ENCODE measurements at regions not wholly inside any gene's neighbourhood (a gene's known extent, or its start where the extent isn't known, plus 50 kb on each side); places are given as distances from the start of the nearest gene placed in this dataset.

- H3K36me3 ChIP-seq (ENCODE audit: control insufficient read depth, insufficient read depth, low read length): no peaks in the 10 kb centered on the region
- H3K4me3 ChIP-seq (ENCODE audit: low read length): no peak overlapping the region
- H3K27me3 ChIP-seq (ENCODE audit: control insufficient read depth, insufficient read depth, low read length): no peaks in the 10 kb centered on the region
- WGBS (ENCODE audit: insufficient coverage, insufficient read length): no CpG with 5 or more reads among the region's 8 CpGs
- no peak overlapping the region for H3K27ac ChIP-seq (ENCODE audit: low read length)
- no peak for DNase-seq (ENCODE audit: low read depth, low spot score)
- no peaks in the 10 kb centered on the region for H3K4me1 ChIP-seq (ENCODE audit: control insufficient read depth, insufficient read depth, low read length)
- no peaks in the 10 kb centered on the region for H3K9me3 ChIP-seq (ENCODE audit: control insufficient read depth, insufficient read depth, low read length)
Measured at GRCh38 chr14:98743536-98743935, 528.5 kb downstream of the BCL11B start.

GRCh38 chr14:98748966-98749365, 523.0 kb downstream of the BCL11B start:
- H3K27me3 ChIP-seq (ENCODE audit: control insufficient read depth, insufficient read depth, low read length): no peaks in the 10 kb centered on the region
- H3K4me1 ChIP-seq (ENCODE audit: control insufficient read depth, insufficient read depth, low read length): no peaks in the 10 kb centered on the region
- H3K36me3 ChIP-seq (ENCODE audit: control insufficient read depth, insufficient read depth, low read length): no peaks in the 10 kb centered on the region
- H3K9me3 ChIP-seq (ENCODE audit: control insufficient read depth, insufficient read depth, low read length): no peaks in the 10 kb centered on the region
- no peak overlapping the region for H3K27ac ChIP-seq (ENCODE audit: low read length)
- H3K4me3 ChIP-seq (ENCODE audit: low read length): no peak overlapping the region
- DNase-seq (ENCODE audit: low read depth, low spot score): no peak

- H3K36me3 ChIP-seq (ENCODE audit: control insufficient read depth, insufficient read depth, low read length): no peaks in the 10 kb centered on the region
- H3K4me3 ChIP-seq (ENCODE audit: low read length): no peak overlapping the region
- DNase-seq (ENCODE audit: low read depth, low spot score): no peak
- no peaks in the 10 kb centered on the region for H3K4me1 ChIP-seq (ENCODE audit: control insufficient read depth, insufficient read depth, low read length)
- no CpG with 5 or more reads among the region's 2 CpGs for WGBS (ENCODE audit: insufficient coverage, insufficient read length)
- no peaks in the 10 kb centered on the region for H3K9me3 ChIP-seq (ENCODE audit: control insufficient read depth, insufficient read depth, low read length)
- no peak overlapping the region for H3K27ac ChIP-seq (ENCODE audit: low read length)
- no peaks in the 10 kb centered on the region for H3K27me3 ChIP-seq (ENCODE audit: control insufficient read depth, insufficient read depth, low read length)
Measured at GRCh38 chr14:98751110-98751509, 520.9 kb downstream of the BCL11B start.

GRCh38 chr14:98752660-98753059, 519.3 kb downstream of the BCL11B start:
- Histone ChIP-seq H3K9me3 (ENCODE audit: control insufficient read depth, insufficient read depth, low read length) (no peaks in the 10 kb centered on the region), H3K4me3 (ENCODE audit: low read length) (no peak overlapping the region), H3K36me3 (ENCODE audit: control insufficient read depth, insufficient read depth, low read length) (no peaks in the 10 kb centered on the region), H3K27me3 (ENCODE audit: control insufficient read depth, insufficient read depth, low read length) (no peaks in the 10 kb centered on the region), H3K27ac (ENCODE audit: low read length) (no peak overlapping the region), H3K4me1 (ENCODE audit: control insufficient read depth, insufficient read depth, low read length) (no peaks in the 10 kb centered on the region)
- DNase-seq (ENCODE audit: low read depth, low spot score): no peak
- no CpG with 5 or more reads among the region's 1 CpG for WGBS (ENCODE audit: insufficient coverage, insufficient read length)

GRCh38 chr14:98754343-98755020, 517.5 kb downstream of the BCL11B start:
- no peak for DNase-seq (ENCODE audit: low read depth, low spot score)
- H3K36me3 ChIP-seq (ENCODE audit: control insufficient read depth, insufficient read depth, low read length): no peaks in the 10 kb centered on the region
- no peaks in the 10 kb centered on the region for H3K9me3 ChIP-seq (ENCODE audit: control insufficient read depth, insufficient read depth, low read length)
- no CpG with 5 or more reads among the region's 2 CpGs for WGBS (ENCODE audit: insufficient coverage, insufficient read length)
- no peaks in the 10 kb centered on the region for H3K27me3 ChIP-seq (ENCODE audit: control insufficient read depth, insufficient read depth, low read length)
- H3K4me1 ChIP-seq (ENCODE audit: control insufficient read depth, insufficient read depth, low read length): no peaks in the 10 kb centered on the region
- H3K27ac ChIP-seq (ENCODE audit: low read length): no peak overlapping the region
- H3K4me3 ChIP-seq (ENCODE audit: low read length): no peak overlapping the region

- Histone ChIP-seq H3K4me3 (ENCODE audit: low read length) (no peak overlapping the region), H3K4me1 (ENCODE audit: control insufficient read depth, insufficient read depth, low read length) (no peaks in the 10 kb centered on the region), H3K36me3 (ENCODE audit: control insufficient read depth, insufficient read depth, low read length) (no peaks in the 10 kb centered on the region), H3K27me3 (ENCODE audit: control insufficient read depth, insufficient read depth, low read length) (no peaks in the 10 kb centered on the region), H3K9me3 (ENCODE audit: control insufficient read depth, insufficient read depth, low read length) (no peaks in the 10 kb centered on the region), H3K27ac (ENCODE audit: low read length) (no peak overlapping the region)
- no peak for DNase-seq (ENCODE audit: low read depth, low spot score)
- whole genome bisulfite sequencing (ENCODE audit: insufficient coverage, insufficient read length): no CpG with 5 or more reads among the region's 6 CpGs
Measured at GRCh38 chr14:98756749-98757148, 515.2 kb downstream of the BCL11B start.

- WGBS (ENCODE audit: insufficient coverage, insufficient read length): no CpG with 5 or more reads among the region's 1 CpG
- Histone ChIP-seq H3K27ac (ENCODE audit: low read length) (no peak overlapping the region), H3K4me3 (ENCODE audit: low read length) (no peak overlapping the region), H3K4me1 (ENCODE audit: control insufficient read depth, insufficient read depth, low read length) (no peaks in the 10 kb centered on the region), H3K9me3 (ENCODE audit: control insufficient read depth, insufficient read depth, low read length) (no peaks in the 10 kb centered on the region), H3K36me3 (ENCODE audit: control insufficient read depth, insufficient read depth, low read length) (no peaks in the 10 kb centered on the region), H3K27me3 (ENCODE audit: control insufficient read depth, insufficient read depth, low read length) (no peaks in the 10 kb centered on the region)
- no peak for DNase-seq (ENCODE audit: low read depth, low spot score)
Measured at GRCh38 chr14:98758440-98758839, 513.6 kb downstream of the BCL11B start.

- WGBS (ENCODE audit: insufficient coverage, insufficient read length): no CpG with 5 or more reads among the region's 1 CpG
- no peaks in the 10 kb centered on the region for H3K9me3 ChIP-seq (ENCODE audit: control insufficient read depth, insufficient read depth, low read length)
- H3K27me3 ChIP-seq (ENCODE audit: control insufficient read depth, insufficient read depth, low read length): no peaks in the 10 kb centered on the region
- 0 out of 2 replicates have a peak, but pooled peaks cover 1% of the 10 kb centered on the region for H3K4me1 ChIP-seq (ENCODE audit: control insufficient read depth, insufficient read depth, low read length)
- no peak overlapping the region for H3K27ac ChIP-seq (ENCODE audit: low read length)
- no peak overlapping the region for H3K4me3 ChIP-seq (ENCODE audit: low read length)
- no peak for DNase-seq (ENCODE audit: low read depth, low spot score)
- no peaks in the 10 kb centered on the region for H3K36me3 ChIP-seq (ENCODE audit: control insufficient read depth, insufficient read depth, low read length)
Measured at GRCh38 chr14:98761993-98762392, 510.0 kb downstream of the BCL11B start.

- no CpG with 5 or more reads among the region's 4 CpGs for WGBS (ENCODE audit: insufficient coverage, insufficient read length)
- Histone ChIP-seq H3K27ac (ENCODE audit: low read length) (no peak overlapping the region), H3K4me3 (ENCODE audit: low read length) (no peak overlapping the region), H3K27me3 (ENCODE audit: control insufficient read depth, insufficient read depth, low read length) (no peaks in the 10 kb centered on the region), H3K4me1 (ENCODE audit: control insufficient read depth, insufficient read depth, low read length) (0 out of 2 replicates have a peak, but pooled peaks cover 1% of the 10 kb centered on the region), H3K9me3 (ENCODE audit: control insufficient read depth, insufficient read depth, low read length) (no peaks in the 10 kb centered on the region), H3K36me3 (ENCODE audit: control insufficient read depth, insufficient read depth, low read length) (no peaks in the 10 kb centered on the region)
- no peak for DNase-seq (ENCODE audit: low read depth, low spot score)
Measured at GRCh38 chr14:98766818-98767217, 505.2 kb downstream of the BCL11B start.

- Histone ChIP-seq H3K4me3 (ENCODE audit: low read length) (no peak overlapping the region), H3K9me3 (ENCODE audit: control insufficient read depth, insufficient read depth, low read length) (no peaks in the 10 kb centered on the region), H3K36me3 (ENCODE audit: control insufficient read depth, insufficient read depth, low read length) (no peaks in the 10 kb centered on the region), H3K27ac (ENCODE audit: low read length) (no peak overlapping the region), H3K4me1 (ENCODE audit: control insufficient read depth, insufficient read depth, low read length) (0 out of 2 replicates have a peak, but pooled peaks cover 1% of the 10 kb centered on the region), H3K27me3 (ENCODE audit: control insufficient read depth, insufficient read depth, low read length) (no peaks in the 10 kb centered on the region)
- no CpG with 5 or more reads among the region's 10 CpGs for WGBS (ENCODE audit: insufficient coverage, insufficient read length)
- DNase-seq (ENCODE audit: low read depth, low spot score): no peak
Measured at GRCh38 chr14:98769326-98769725, 502.7 kb downstream of the BCL11B start.

GRCh38 chr14:98770151-98770550, 501.8 kb downstream of the BCL11B start:
- Histone ChIP-seq H3K36me3 (ENCODE audit: control insufficient read depth, insufficient read depth, low read length) (no peaks in the 10 kb centered on the region), H3K27ac (ENCODE audit: low read length) (no peak overlapping the region), H3K27me3 (ENCODE audit: control insufficient read depth, insufficient read depth, low read length) (no peaks in the 10 kb centered on the region), H3K4me3 (ENCODE audit: low read length) (no peak overlapping the region), H3K4me1 (ENCODE audit: control insufficient read depth, insufficient read depth, low read length) (0 out of 2 replicates have a peak, but pooled peaks cover 1% of the 10 kb centered on the region), H3K9me3 (ENCODE audit: control insufficient read depth, insufficient read depth, low read length) (no peaks in the 10 kb centered on the region)
- no peak for DNase-seq (ENCODE audit: low read depth, low spot score)
- no CpG with 5 or more reads among the region's 3 CpGs for WGBS (ENCODE audit: insufficient coverage, insufficient read length)
